ELF-1 (cell line): ENCODE measurements at regions not wholly inside any gene's neighbourhood (a gene's known extent, or its start where the extent isn't known, plus 50 kb on each side); places are given as distances from the start of the nearest gene placed in this dataset.
A peak's percentile ranks its signal among the peaks of the same experiment; 100 is the strongest.
"Not testable (repeated sequence)": the region's sequence is repeated elsewhere in the genome, so short reads cannot be mapped to it uniquely, and the experiment has no call there.

ENCODE experiments used
- DNase-seq: peaks from one replicate; pipeline ENCODE4 v3.0.0-alpha.2; 2016; ENCODE audit warnings: low read depth, low spot score

GRCh38 chr6:130494729-130495128 is 128.9 kb downstream of the TMEM200A start:
- DNase-seq: no peak

- DNase-seq: no peak
These were observed 134.9 kb downstream of the TMEM200A start for GRCh38 chr6:130500693-130501092.

- DNase-seq: no peak
These were observed 137.3 kb downstream of the TMEM200A start for GRCh38 chr6:130503146-130503545.

DNA sequence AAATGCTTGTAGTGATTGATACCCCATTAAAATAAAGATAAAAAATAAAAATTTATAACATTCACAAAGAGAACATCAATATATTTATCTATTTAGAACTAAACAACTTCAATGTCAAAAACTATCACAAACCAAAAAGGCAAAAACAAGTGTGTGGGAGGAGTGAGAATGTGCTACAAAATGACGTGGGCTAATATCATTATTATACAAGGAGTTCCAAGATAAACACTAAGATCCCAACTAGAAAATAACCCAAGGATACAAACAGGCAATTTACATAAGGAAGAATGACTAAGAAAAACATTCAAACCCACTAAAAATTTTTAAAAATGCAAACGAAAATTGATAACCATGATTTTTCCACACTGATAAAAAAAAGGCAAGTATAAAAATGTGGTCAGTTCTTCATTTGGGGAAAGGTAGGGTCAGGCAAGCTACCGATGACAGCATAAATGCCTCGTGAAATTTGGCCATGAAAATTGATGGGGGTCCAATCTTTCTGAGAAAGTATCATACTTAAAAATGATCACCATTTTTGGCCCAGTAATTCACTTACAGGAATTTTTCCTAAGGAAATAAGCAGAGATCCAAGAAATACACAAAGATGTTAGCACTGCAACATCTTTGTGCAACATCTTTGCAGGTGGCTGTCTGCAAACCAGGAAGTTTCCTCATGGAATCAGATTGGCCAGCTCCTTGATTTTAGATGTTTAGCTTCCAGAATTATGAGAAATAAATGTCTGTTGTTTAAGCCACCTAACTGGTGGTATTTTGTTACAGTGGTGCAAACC is 140.2 kb downstream of the TMEM200A start:
- no peak for DNase-seq

GRCh38 chr6:130507005-130507665 is 141.3 kb downstream of the TMEM200A start:
- DNase-seq: not testable (repeated sequence)

GRCh38 chr6:130507666-130508028 is 141.8 kb downstream of the TMEM200A start:
- no peak for DNase-seq

GRCh38 chr6:130513770-130514169 is 148.0 kb downstream of the TMEM200A start:
- DNase-seq: no peak

- DNase-seq: no peak
These were observed 148.9 kb downstream of the TMEM200A start for GRCh38 chr6:130514712-130515111.

- DNase-seq: no peak
These were observed 149.5 kb downstream of the TMEM200A start for GRCh38 chr6:130515306-130515705.

DNA sequence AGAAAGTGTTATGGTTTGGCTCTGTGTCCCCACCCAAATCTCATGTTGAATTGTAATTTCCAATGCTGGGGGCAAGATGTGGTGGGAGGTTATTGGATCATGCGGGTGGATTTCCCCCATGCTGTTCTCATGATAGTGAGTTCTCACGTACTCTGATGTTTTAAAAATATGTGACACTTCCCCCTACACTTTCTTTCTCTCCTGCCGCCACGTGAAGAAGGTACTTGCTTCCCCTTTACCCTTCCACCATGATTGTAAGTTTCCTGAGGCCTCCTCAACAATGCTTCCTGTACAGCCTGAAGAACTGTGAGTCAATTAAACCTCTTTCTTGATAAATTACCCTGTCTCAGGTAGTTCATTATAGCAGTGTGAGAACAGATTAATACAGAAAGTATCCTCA is 150.8 kb downstream of the TMEM200A start:
- DNase-seq: no peak

- no peak for DNase-seq
These were observed 151.7 kb downstream of the TMEM200A start for GRCh38 chr6:130517444-130517931.

- DNase-seq: no peak
These were observed 152.8 kb downstream of the TMEM200A start for GRCh38 chr6:130518588-130518987.

DNA sequence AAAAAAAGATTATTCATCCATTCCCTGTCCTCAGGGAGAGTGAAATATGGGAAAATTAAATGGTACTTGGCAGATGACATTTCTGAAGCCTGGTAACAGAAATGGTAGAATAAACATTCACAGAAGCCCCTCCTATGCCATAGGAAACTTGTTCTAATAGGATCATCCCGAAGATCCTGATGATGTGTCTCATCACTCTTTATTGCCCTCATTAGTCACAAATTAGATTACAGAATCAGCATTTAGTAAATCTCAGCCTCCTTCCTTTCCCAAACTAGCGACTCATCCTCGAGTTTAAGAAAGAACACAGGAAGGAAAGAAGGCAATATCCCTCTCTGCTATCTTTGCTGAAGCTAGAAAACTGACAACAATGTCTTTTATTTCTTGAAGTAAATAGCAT is 154.4 kb downstream of the TMEM200A start:
- no peak for DNase-seq

DNA sequence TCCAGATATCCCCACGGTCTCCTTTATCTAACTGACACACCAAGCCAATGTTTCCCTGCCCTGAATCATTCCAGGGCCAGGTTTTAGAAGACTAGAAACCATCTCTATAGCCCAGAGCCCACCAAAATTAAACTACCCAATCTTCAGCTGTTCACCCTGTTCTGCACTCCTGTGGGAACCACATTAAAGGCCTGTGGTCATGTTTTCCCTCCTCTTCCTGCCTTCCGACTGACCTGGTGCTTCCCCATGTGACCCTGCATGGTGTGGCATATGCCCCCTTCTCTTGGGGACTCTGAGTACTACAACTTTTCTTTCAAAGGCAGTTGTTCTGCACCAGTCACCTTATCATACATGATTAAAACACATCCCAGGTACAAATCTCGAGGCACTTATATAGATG is 155.0 kb downstream of the TMEM200A start:
- DNase-seq: no peak

- DNase-seq: no peak
These were observed 158.7 kb downstream of the TMEM200A start for GRCh38 chr6:130524552-130524951.

GRCh38 chr6:130525408-130525807 is 159.6 kb downstream of the TMEM200A start:
- DNase-seq: no peak

DNA sequence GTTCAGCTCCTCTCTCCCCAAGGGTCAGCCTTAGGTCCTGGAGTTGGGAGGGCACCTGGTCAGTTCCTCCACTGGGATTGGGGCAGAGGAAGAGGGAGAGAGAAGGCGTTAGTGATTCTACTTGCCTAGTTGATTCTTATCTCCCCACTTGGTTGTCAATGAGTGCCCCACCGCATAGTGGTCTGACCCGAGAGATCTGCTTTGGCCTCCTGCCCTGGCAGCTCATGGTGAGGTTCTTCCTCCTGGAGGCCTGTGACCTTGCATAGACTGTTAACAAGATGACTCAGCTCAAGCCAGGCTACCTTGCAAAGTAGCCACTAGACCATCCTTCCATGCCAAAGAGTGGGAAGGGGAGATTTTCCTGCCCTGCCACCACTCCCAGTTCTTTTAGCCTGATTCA is 160.6 kb downstream of the TMEM200A start:
- no peak for DNase-seq

- DNase-seq: no peak
These were observed 161.4 kb downstream of the TMEM200A start for GRCh38 chr6:130527173-130527572.

DNA sequence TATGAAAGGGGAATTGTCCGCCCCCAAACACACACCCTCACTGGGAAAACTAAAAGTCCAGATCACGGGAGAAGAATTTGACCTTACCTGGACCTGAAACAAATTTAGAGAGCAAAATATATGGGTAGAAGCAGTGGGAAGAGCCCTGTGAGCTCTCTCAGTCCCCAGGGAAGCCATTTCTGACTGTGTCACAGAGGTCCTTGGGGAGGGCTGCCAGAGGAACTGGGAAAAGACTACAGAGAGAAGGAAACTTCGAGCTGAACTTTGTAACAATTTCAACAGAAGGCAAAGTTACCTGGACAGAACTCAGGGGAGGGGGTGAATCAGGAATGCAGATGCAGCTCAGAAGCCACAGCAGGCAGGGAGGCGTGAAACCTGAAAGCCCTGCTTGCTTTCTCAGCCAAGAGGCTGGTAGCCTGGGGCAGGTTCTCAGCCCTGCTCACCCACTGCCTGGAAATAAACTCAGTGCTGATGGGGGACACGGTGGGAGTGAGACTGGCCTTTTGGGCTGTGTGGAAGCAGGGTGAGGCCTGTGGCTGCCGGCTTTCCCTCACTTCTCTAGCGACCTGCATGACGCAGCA is 163.8 kb downstream of the TMEM200A start:
- DNase-seq: peak; percentile 70

- DNase-seq: no peak
These were observed 168.8 kb downstream of the TMEM200A start for GRCh38 chr6:130534627-130535026.

DNA sequence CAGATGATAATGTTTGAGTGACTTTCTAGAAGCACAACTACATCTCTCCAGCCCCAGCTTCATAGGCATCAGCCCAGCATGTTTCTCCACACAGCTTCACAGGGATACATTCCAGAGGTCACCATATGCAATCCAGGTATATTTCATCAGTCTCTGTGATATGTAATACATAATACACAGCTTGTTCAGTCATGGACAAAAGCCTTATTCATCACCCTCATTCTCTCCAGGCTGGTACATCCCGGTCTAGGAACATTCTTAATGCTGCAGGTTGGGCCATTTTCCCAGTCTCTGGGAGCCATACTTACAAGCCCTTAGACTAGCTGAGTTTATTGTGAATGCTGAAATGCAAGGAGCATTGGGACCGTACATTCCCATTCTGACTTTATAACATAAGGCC is 169.4 kb downstream of the TMEM200A start:
- DNase-seq: no peak

GRCh38 chr6:130537447-130537846 is 171.6 kb downstream of the TMEM200A start:
- DNase-seq: no peak

DNA sequence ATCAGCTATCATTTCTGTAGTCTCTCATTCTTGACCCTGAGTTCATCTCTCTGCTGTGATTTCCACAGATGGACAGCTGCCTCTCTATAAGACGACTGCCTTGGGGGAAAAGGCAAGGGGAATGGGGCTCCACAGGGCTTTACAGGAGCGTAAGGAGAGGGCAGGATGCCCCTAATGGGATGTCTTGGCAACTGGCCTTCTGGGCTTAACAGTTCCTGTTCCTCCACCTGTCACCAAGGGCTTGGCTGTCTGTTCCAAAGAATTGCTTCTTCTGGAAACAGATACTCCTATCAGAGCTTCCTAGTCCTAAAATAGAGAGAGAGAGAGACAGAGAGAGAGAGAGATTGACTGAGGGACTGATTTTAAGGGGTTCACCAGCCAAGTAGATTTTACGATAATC is 181.9 kb downstream of the TMEM200A start:
- no peak for DNase-seq
